ENCODE measurements at regions not wholly inside any gene's neighbourhood (a gene's known extent, or its start where the extent isn't known, plus 50 kb on each side); places are given as distances from the start of the nearest gene placed in this dataset.

GRCh38 chrX:107384397-107385105 lies 64.9 kb upstream of the FRMPD3 start:
- TF ChIP-seq, protein P1, sequence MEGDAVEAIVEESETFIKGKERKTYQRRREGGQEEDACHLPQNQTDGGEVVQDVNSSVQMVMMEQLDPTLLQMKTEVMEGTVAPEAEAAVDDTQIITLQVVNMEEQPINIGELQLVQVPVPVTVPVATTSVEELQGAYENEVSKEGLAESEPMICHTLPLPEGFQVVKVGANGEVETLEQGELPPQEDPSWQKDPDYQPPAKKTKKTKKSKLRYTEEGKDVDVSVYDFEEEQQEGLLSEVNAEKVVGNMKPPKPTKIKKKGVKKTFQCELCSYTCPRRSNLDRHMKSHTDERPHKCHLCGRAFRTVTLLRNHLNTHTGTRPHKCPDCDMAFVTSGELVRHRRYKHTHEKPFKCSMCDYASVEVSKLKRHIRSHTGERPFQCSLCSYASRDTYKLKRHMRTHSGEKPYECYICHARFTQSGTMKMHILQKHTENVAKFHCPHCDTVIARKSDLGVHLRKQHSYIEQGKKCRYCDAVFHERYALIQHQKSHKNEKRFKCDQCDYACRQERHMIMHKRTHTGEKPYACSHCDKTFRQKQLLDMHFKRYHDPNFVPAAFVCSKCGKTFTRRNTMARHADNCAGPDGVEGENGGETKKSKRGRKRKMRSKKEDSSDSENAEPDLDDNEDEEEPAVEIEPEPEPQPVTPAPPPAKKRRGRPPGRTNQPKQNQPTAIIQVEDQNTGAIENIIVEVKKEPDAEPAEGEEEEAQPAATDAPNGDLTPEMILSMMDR (IDR thresholded peaks at IDR 0.05): no peak
- TF ChIP-seq POLR2A (IDR thresholded peaks at IDR 0.05): no peak

All from body of pancreas (tissue), 4 donors.